Peyer's patch (tissue), 4 donors: ENCODE measurements at regions not wholly inside any gene's neighbourhood (a gene's known extent, or its start where the extent isn't known, plus 50 kb on each side); places are given as distances from the start of the nearest gene placed in this dataset.

ENCODE experiments used
- DNase-seq, 3 donors: peaks; one replicate each; pipeline ENCODE4 v3.0.0-alpha.2; 2017 to 2019
- H3K27ac ChIP-seq, 4 donors: fragments of 200-600 bp; sonication (generic); one replicate each; pipeline ENCODE4 v1.5.1; 2016 to 2019
- H3K27me3 ChIP-seq, 2 donors: fragments of 200-600 bp; sonication (generic); one replicate each; pipeline ENCODE4 v1.5.1; 2019
- H3K36me3 ChIP-seq, 3 donors: fragments of 200-600 bp; sonication (generic); one replicate each; pipeline ENCODE4 v1.5.1; 2016 to 2019
- H3K4me1 ChIP-seq, 4 donors: fragments of 200-600 bp; sonication (generic); one replicate each; pipeline ENCODE4 v1.5.1; 2016 to 2019
- H3K4me3 ChIP-seq, 4 donors: fragments of 200-600 bp; sonication (generic); 1 replicate in 3 of 4; 2 replicates in 1 of 4; pipeline ENCODE4 v1.5.1; 2016 to 2019; ENCODE audit warnings: mild to moderate bottlenecking in 1 of 4
- H3K9me3 ChIP-seq, 4 donors: fragments of 200-600 bp; sonication (generic); one replicate each; pipeline ENCODE4 v1.5.1; 2016 to 2019; ENCODE audit warnings: mild to moderate bottlenecking in 1 of 4
- CTCF ChIP-seq, 6 experiments: fragments of 450-650 bp in 4 of 6; fragments of 200-600 bp in 2 of 6; sonication (generic) in 1 of 6; IDR thresholded peaks; one replicate each; pipeline ENCODE4 v1.5.1; 2017 to 2019; ENCODE audit warnings: antibody characterized with exemption in 6 of 6, mild to moderate bottlenecking in 3 of 6, moderate library complexity in 1 of 6
- POLR2A ChIP-seq, 2 donors: fragments of 450-650 bp; IDR thresholded peaks; one replicate each; pipeline ENCODE4 v1.5.1; 2017; ENCODE audit warnings: antibody characterized with exemption in 2 of 2, mild to moderate bottlenecking in 2 of 2, moderate library complexity in 2 of 2

GRCh38 chr2:7984693-7985353 lies 697.0 kb upstream of the ID2 start:
- Histone ChIP-seq H3K4me3 (no peak overlapping the region), H3K27ac (no peak overlapping the region), H3K36me3 (no peaks in the 10 kb centered on the region), H3K27me3 (no peaks in the 10 kb centered on the region), H3K4me1 (no peaks in the 10 kb centered on the region), H3K9me3 (peaks cover 0 to 8% (median 0%) of the 10 kb centered on the region in 4 donors)
- DNase-seq = no peak
- no peak for TF ChIP-seq CTCF (IDR thresholded peaks at IDR 0.05)

GRCh38 chr2:7986431-7986830 lies 695.4 kb upstream of the ID2 start:
- H3K27ac ChIP-seq = no peak overlapping the region
- no peaks in the 10 kb centered on the region for H3K4me1 ChIP-seq
- DNase-seq = no peak
- no peak for TF ChIP-seq POLR2A (IDR thresholded peaks at IDR 0.05)
- TF ChIP-seq CTCF (IDR thresholded peaks at IDR 0.05) = no peak
- no peaks in the 10 kb centered on the region for H3K36me3 ChIP-seq
- H3K27me3 ChIP-seq = no peaks in the 10 kb centered on the region
- H3K9me3 ChIP-seq = peaks cover 0 to 8% (median 0%) of the 10 kb centered on the region in 4 donors
- H3K4me3 ChIP-seq = no peak overlapping the region

- Histone ChIP-seq H3K9me3 (no peaks in the 10 kb centered on the region), H3K27ac (no peak overlapping the region), H3K4me1 (no peaks in the 10 kb centered on the region), H3K27me3 (no peaks in the 10 kb centered on the region), H3K36me3 (no peaks in the 10 kb centered on the region), H3K4me3 (no peak overlapping the region)
- no peak for DNase-seq
- TF ChIP-seq POLR2A (IDR thresholded peaks at IDR 0.05) (no peak), CTCF (IDR thresholded peaks at IDR 0.05) (no peak)
These were observed 693.9 kb upstream of the ID2 start for GRCh38 chr2:7987992-7988391.

- no peak for TF ChIP-seq CTCF (IDR thresholded peaks at IDR 0.05)
- TF ChIP-seq POLR2A (IDR thresholded peaks at IDR 0.05) = no peak
- H3K4me1 ChIP-seq = no peaks in the 10 kb centered on the region
- no peak overlapping the region for H3K27ac ChIP-seq
- H3K4me3 ChIP-seq = no peak overlapping the region
- DNase-seq = no peak
- H3K36me3 ChIP-seq = no peaks in the 10 kb centered on the region
- H3K9me3 ChIP-seq = no peaks in the 10 kb centered on the region
- H3K27me3 ChIP-seq = no peaks in the 10 kb centered on the region
These were observed 693.4 kb upstream of the ID2 start for GRCh38 chr2:7988440-7988839.

- no peaks in the 10 kb centered on the region for H3K9me3 ChIP-seq
- H3K27me3 ChIP-seq = no peaks in the 10 kb centered on the region
- no peak overlapping the region for H3K4me3 ChIP-seq
- no peak for TF ChIP-seq POLR2A (IDR thresholded peaks at IDR 0.05)
- no peak for TF ChIP-seq CTCF (IDR thresholded peaks at IDR 0.05)
- no peaks in the 10 kb centered on the region for H3K36me3 ChIP-seq
- H3K4me1 ChIP-seq = no peaks in the 10 kb centered on the region
- no peak for DNase-seq
- no peak overlapping the region for H3K27ac ChIP-seq
These were observed 692.0 kb upstream of the ID2 start for GRCh38 chr2:7989823-7990222.
